IPS-NIHi11 (cell line): ENCODE measurements at regions not wholly inside any gene's neighbourhood (a gene's known extent, or its start where the extent isn't known, plus 50 kb on each side); places are given as distances from the start of the nearest gene placed in this dataset.
A peak's percentile ranks its signal among the peaks of the same experiment; 100 is the strongest.
"Not testable (repeated sequence)": the region's sequence is repeated elsewhere in the genome, so short reads cannot be mapped to it uniquely, and the experiment has no call there.

Experiments used
- DNase-seq: peaks from one replicate; pipeline ENCODE4 v3.0.0; 2012; ENCODE audit warnings: mixed read lengths, low spot score

GRCh38 chr16:88228751-88229150, 154.0 kb upstream of the ZNF469 start:
- DNase-seq = not testable (repeated sequence)

DNA sequence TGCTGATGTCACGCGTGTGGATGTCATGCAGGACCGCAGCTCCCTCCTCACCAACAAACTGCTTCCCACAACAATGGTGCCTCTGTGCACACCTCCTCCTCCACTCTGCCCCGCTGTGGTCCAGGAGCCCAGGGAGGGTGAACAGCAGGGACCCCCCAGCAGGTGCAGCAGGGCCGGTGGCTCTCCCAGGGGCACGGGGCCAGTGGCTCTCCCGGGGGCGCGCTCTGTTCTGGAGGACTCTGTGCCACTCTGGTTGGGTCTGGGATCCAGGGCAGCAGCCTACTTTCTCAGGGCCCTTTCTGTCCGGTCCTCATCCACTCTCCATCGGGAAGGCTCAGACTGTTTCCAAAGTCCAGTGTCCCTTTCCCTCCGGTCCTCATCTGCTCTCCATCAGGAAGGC, 153.0 kb upstream of the ZNF469 start:
- DNase-seq = not testable (repeated sequence)

GRCh38 chr16:88230276-88230966, 152.3 kb upstream of the ZNF469 start:
- not testable (repeated sequence) for DNase-seq

- DNase-seq = not testable (repeated sequence)
These were observed 151.7 kb upstream of the ZNF469 start for GRCh38 chr16:88230967-88231615.

DNA sequence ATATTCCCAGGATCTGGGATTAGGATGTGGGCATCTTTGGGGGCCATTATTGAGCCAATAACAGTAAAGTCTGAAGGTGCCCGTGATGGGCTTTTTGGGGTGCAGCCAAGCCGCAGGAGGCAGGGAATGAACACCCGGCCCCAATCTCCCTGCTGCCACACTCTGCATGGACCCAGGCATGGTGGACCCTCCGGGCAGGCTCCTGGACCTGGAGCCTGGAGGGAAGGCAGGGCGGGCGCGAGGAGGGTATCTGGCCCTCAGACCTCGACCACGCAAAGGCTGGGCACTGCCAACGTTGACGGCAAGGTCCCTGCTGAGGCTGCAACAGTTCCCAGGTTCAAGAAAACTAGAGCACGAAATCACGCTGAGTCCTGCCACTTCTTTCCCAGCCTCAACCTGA, 150.9 kb upstream of the ZNF469 start:
- DNase-seq = not testable (repeated sequence)

GRCh38 chr16:88232401-88233258, 150.1 kb upstream of the ZNF469 start:
- not testable (repeated sequence) for DNase-seq

- not testable (repeated sequence) for DNase-seq
These were observed 148.9 kb upstream of the ZNF469 start for GRCh38 chr16:88233621-88234420.

DNA sequence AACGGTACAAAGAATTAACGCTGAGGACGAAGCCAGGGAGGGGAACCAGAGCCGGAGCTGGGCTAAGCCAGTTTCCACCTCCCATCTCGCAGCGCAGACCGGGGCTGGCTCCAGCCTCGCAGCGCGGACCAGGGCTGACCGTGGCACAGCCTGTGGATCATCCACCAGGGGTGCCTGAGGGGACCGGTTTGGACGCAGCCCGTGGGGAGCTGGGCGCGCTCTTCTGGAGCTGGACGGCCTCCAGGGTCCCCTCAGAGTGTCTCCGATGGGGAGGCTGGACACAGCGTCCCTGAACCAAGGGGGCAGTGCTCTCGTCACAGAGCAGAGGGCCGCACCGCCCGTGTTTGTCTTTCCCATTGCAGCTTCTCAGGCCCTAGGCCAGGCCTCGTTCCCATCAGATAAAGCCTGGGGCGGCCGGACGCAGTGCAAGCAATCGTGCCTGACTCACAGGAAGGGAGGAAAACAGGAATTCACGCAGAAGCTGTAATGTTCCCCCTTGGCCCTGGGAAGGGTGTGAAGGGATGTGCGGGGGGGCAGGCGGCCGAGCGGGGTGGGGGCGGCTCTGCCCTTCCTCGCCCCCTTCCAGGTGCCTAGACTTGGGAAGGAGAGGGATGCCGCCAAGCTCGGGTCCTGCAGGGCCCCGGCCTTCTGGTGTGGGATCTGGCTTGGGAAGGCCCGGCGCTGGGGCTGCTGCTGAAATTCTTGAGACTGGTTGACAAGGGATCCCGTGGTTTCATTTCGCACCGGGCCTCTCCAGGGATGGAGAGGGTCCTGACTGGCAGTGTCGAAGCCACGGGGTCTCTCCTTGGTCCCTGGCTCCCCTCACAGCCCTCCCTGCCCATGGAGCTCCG, 148.1 kb upstream of the ZNF469 start:
- DNase-seq = not testable (repeated sequence)

- DNase-seq = not testable (repeated sequence)
These were observed 147.1 kb upstream of the ZNF469 start for GRCh38 chr16:88235691-88236090.

DNA sequence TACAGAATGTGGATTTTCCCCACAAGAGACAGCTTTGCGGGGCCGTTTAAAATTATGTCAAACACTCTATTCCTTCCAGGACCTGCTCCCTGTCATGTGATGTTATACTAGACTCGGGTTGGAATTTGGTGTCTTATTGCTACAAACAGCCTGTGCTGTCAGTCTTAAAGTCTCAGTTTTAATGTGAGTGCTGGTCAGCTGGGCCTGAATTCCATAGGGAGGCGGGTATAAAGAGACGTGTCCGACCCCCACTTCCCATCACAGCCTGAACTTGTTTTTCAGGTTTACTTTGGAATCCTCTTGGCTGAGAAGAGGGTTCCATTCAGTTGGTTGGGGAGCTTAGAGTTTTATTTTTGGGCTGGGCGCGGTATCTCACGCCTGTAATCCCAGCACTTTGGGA, 146.5 kb upstream of the ZNF469 start:
- DNase-seq = not testable (repeated sequence)

GRCh38 chr16:88237314-88237713, 145.4 kb upstream of the ZNF469 start:
- DNase-seq = not testable (repeated sequence)

GRCh38 chr16:88237761-88238415, 144.9 kb upstream of the ZNF469 start:
- not testable (repeated sequence) for DNase-seq

DNA sequence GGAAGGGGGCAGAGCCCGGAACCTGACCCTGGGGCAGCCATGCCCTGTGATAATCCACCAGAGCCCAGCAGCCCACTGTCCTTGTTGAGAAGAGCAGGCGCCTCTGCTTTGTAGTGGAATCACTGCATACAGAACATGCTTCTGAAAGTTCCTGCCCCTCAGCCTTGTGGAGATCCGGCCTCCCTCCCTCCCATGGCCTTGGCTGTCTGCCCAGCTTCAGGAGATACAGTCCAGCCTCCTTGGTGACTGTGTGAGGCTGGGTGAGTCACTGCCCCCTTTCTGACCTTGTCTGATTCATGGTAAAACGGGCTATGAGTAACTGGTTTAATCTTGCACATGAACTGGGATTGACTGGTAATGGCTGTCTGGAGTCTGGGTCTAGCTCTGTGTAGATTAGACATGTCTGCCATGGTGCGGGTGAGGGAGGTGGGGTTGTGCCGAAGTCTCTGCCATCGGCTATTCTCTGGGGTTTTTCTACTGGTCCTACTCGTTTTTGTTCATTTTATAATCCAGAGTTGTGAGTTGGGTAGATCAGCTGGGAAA, 144.0 kb upstream of the ZNF469 start:
- not testable (repeated sequence) for DNase-seq

DNA sequence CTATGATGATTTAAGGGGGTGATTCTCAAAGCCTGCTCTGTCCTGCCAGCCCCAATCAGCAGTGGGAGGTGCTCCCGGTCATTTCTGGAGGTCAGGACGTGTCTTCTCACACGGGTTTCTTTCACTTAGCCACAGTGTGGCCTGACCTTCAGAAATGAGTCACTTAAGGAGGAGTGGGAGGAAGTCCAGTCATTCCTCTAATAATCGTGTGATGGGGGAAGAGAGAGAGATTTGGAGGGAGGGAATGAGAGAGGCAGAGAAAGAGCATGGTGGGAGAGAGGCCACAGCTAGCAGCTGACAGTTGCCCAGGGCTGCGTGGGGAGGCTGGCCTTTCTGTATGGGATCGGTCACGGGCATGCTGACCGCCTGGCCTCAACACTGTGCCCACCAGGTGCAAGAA, 142.6 kb upstream of the ZNF469 start:
- DNase-seq = not testable (repeated sequence)

DNA sequence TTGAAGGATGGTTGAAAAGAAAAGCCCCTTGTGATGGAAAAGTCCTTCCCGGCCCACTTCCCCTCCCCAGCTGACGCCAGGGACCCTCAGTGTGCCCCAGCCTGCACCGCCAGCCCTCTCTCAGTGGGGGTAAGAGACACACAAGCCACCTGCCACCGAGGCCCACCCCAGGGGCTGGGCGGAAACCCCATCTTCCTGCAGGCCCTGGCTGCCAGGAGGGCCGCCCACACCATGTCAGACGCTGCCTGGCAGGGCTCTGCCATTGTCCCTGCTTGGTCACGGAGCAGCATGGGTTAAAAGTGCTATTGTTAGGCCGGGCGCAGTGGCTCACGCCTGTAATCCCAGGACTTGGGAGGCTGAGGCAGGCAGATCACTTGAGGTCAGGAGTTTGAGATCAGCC, 142.0 kb upstream of the ZNF469 start:
- DNase-seq = not testable (repeated sequence)

GRCh38 chr16:88241404-88242311, 141.1 kb upstream of the ZNF469 start:
- peak; percentile 26 for DNase-seq

DNA sequence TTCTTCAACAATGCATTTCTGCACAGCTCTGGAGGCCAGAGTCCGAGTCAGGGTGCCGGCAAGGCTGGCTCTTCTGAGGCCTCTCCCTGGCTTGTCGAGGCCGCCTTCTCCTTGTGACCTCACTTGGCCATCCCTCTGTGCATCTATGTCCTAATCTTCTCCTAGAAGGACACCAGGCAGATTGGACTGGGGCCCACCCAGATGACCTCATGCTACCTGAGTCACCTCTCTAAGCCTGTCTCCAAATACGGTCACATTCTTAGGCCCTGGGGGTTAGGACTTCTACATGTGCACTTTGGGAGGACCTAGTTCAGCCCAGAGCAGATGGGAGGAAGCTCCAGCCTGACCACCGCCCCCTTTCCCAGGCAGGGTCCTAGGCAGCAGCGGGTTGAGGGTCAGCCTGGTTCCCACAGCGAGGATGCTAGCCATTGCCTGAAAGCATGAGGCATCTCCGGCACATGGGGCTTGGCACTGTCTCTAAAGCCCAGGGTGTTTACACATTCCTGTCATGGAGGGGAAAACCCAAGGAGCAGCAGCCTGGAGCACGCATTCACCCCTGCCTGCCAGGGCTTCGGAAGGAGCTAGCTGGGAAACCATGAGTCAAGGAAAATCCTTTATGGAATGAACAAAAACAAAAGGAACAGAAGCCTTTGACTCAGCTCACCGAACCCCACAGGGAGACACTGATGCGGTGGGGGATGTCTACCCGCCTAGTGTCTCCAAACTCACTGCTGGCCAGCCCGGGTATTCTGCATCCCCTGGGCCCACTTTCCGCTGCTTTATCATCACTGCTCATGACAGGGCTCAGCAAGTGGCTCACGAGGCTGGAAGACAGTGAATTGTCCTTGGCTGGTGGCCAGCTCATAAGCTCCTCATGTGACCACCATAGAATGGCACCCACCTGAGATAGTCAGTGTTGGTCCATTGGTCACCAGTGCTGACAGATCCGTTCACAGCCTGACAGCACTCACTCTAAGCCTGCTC, 140.2 kb upstream of the ZNF469 start:
- DNase-seq = not testable (repeated sequence)

DNA sequence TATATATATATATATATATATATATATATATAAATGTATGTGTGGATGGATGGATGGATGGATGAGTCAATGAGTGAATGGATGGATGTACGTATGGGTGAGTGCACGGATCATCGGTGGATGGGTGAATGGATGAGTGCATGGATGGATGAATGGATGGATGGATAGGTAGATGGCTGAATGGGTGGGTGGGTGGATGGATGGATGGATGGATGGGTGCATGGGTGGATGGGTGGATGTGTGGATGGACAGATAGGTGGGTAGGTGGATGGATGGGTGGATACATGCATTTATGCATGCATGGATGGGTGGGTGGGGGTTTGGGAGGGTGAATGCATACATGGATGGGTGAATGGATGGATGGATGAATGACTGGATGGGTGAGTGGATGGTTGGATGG, 138.8 kb upstream of the ZNF469 start:
- DNase-seq = not testable (repeated sequence)
